HEK293 (cell line): ENCODE measurements at regions not wholly inside any gene's neighbourhood (a gene's known extent, or its start where the extent isn't known, plus 50 kb on each side); places are given as distances from the start of the nearest gene placed in this dataset.

Source experiments
- CTCF ChIA-PET: fragments of 350-600 bp; formaldehyde crosslinking; extraction: SDS; loops from one replicate; lab custom pipeline; 2021; ENCODE audit warnings: antibody characterized with exemption; lab: Yijun Ruan, JAX
- POLR2A ChIA-PET: fragments of 300-600 bp; formaldehyde crosslinking; extraction: SDS; loops from one replicate; lab custom pipeline; 2020; ENCODE audit warnings: antibody characterized with exemption, inconsistent platforms; lab: Yijun Ruan, JAX
- H3K27ac ChIP-seq: fragments of 200-500 bp; sonication (Bioruptor generic); 2 replicates; pipeline ENCODE4 v1.5.1; 2014; ENCODE audit warnings: low read depth, low read length, control low read depth, inconsistent platforms; ENCODE audit errors: extremely low read depth
- H3K36me3 ChIP-seq, 2 experiments: fragments of 200-500 bp in 1 of 2; sonication (Bioruptor generic) in 1 of 2; 1 replicate in 1 of 2; 2 replicates in 1 of 2; pipeline ENCODE4 v1.5.1; 2014 to 2017; ENCODE audit warnings: inconsistent platforms in 2 of 2, low read length in 2 of 2; ENCODE audit not compliant: control insufficient read depth in 2 of 2, insufficient read depth in 1 of 2
- H3K4me1 ChIP-seq: fragments of 200-500 bp; sonication (Bioruptor generic); 2 replicates; pipeline ENCODE4 v1.5.1; 2014; ENCODE audit warnings: mild to moderate bottlenecking, low read length, inconsistent platforms; ENCODE audit not compliant: control insufficient read depth, insufficient read depth
- H3K4me3 ChIP-seq: 2 replicates; pipeline ENCODE4 v1.5.1; 2011; ENCODE audit warnings: low read depth, mild to moderate bottlenecking, control low read depth, low read length, moderate library complexity
- H3K9me3 ChIP-seq: fragments of 200-500 bp; sonication (Bioruptor generic); 2 replicates; pipeline ENCODE4 v1.5.1; 2014; ENCODE audit warnings: low read depth, low read length, inconsistent platforms; ENCODE audit not compliant: control insufficient read depth, insufficient read depth
- GFI1B ChIP-seq: fragments of 450-650 bp; formaldehyde crosslinking; IDR thresholded peaks from 2 replicates; pipeline ENCODE4 v1.5.1; 2016; ENCODE audit warnings: missing biosample characterization, missing genetic modification characterization
- SCRT1 ChIP-seq: fragments of 450-650 bp; formaldehyde crosslinking; IDR thresholded peaks from 2 replicates; pipeline ENCODE4 v1.5.1; 2016; ENCODE audit warnings: missing biosample characterization, missing genetic modification characterization, borderline replicate concordance
- SP2 ChIP-seq: fragments of 450-650 bp; formaldehyde crosslinking; IDR thresholded peaks from 2 replicates; pipeline ENCODE4 v1.5.1; 2016; ENCODE audit warnings: missing biosample characterization, missing genetic modification characterization
- ZEB2 ChIP-seq: fragments of 450-650 bp; formaldehyde crosslinking; IDR thresholded peaks from 2 replicates; pipeline ENCODE4 v1.5.1; 2016; ENCODE audit warnings: missing biosample characterization, missing genetic modification characterization
- ZFP41 ChIP-seq: fragments of 450-650 bp; formaldehyde crosslinking; IDR thresholded peaks from 2 replicates; pipeline ENCODE4 v1.5.1; 2016; ENCODE audit warnings: missing biosample characterization, missing genetic modification characterization, borderline replicate concordance
- ZNF10 ChIP-seq: fragments of 450-650 bp; formaldehyde crosslinking; IDR thresholded peaks from 2 replicates; pipeline ENCODE4 v1.5.1; 2017; ENCODE audit warnings: missing biosample characterization, missing genetic modification characterization
- ZNF112 ChIP-seq: fragments of 450-650 bp; formaldehyde crosslinking; IDR thresholded peaks from 2 replicates; pipeline ENCODE4 v1.5.0; 2017; ENCODE audit warnings: missing biosample characterization, missing genetic modification characterization
- ZNF132 ChIP-seq: fragments of 450-650 bp; formaldehyde crosslinking; IDR thresholded peaks from 2 replicates; pipeline ENCODE4 v1.5.1; 2017; ENCODE audit warnings: missing biosample characterization, missing genetic modification characterization, borderline replicate concordance
- ZNF133 ChIP-seq: fragments of 450-650 bp; formaldehyde crosslinking; IDR thresholded peaks from 2 replicates; pipeline ENCODE4 v1.5.1; 2016; ENCODE audit warnings: missing biosample characterization, missing genetic modification characterization
- ZNF140 ChIP-seq: fragments of 450-650 bp; formaldehyde crosslinking; IDR thresholded peaks from 2 replicates; pipeline ENCODE4 v1.5.1; 2016; ENCODE audit warnings: missing biosample characterization, missing genetic modification characterization
- ZNF157 ChIP-seq: fragments of 450-650 bp; formaldehyde crosslinking; IDR thresholded peaks from 2 replicates; pipeline ENCODE4 v1.5.1; 2016; ENCODE audit warnings: missing biosample characterization, missing genetic modification characterization
- ZNF16 ChIP-seq: fragments of 450-650 bp; formaldehyde crosslinking; IDR thresholded peaks from 2 replicates; pipeline ENCODE4 v1.5.1; 2016; ENCODE audit warnings: low read depth, missing biosample characterization, missing genetic modification characterization
- ZNF169 ChIP-seq: fragments of 450-650 bp; formaldehyde crosslinking; IDR thresholded peaks from 2 replicates; pipeline ENCODE4 v1.5.1; 2016; ENCODE audit warnings: missing biosample characterization, missing genetic modification characterization
- ZNF202 ChIP-seq: fragments of 450-650 bp; formaldehyde crosslinking; IDR thresholded peaks from 2 replicates; pipeline ENCODE4 v1.5.1; 2016; ENCODE audit warnings: missing biosample characterization, missing genetic modification characterization, borderline replicate concordance
- ZNF24 ChIP-seq: fragments of 450-650 bp; formaldehyde crosslinking; IDR thresholded peaks from 2 replicates; pipeline ENCODE4 v1.5.1; 2016; ENCODE audit warnings: missing biosample characterization, missing genetic modification characterization
- ZNF366 ChIP-seq: fragments of 450-650 bp; formaldehyde crosslinking; conservative IDR thresholded peaks from 2 replicates; pipeline ENCODE4 v1.5.1; 2016; ENCODE audit warnings: missing biosample characterization, missing genetic modification characterization
- ZNF426 ChIP-seq: fragments of 450-650 bp; formaldehyde crosslinking; IDR thresholded peaks from 2 replicates; pipeline ENCODE4 v1.5.1; 2017; ENCODE audit warnings: missing biosample characterization, missing genetic modification characterization, mild to moderate bottlenecking, inconsistent platforms, moderate library complexity
- ZNF529 ChIP-seq: fragments of 450-650 bp; formaldehyde crosslinking; IDR thresholded peaks from 2 replicates; pipeline ENCODE4 v1.5.1; 2017; ENCODE audit warnings: missing genetic modification characterization, missing biosample characterization; ENCODE audit not compliant: insufficient replicate concordance
- ZNF530 ChIP-seq: fragments of 450-650 bp; formaldehyde crosslinking; IDR thresholded peaks from 2 replicates; pipeline ENCODE4 v1.5.1; 2016; ENCODE audit warnings: low read depth, missing biosample characterization, missing genetic modification characterization
- ZNF561 ChIP-seq: fragments of 450-650 bp; IDR thresholded peaks from 2 replicates; pipeline ENCODE4 v1.5.1; 2018; ENCODE audit warnings: missing biosample characterization, missing genetic modification characterization, borderline replicate concordance
- ZNF610 ChIP-seq: fragments of 450-650 bp; formaldehyde crosslinking; IDR thresholded peaks from 2 replicates; pipeline ENCODE4 v1.5.1; 2016; ENCODE audit warnings: missing biosample characterization, missing genetic modification characterization, borderline replicate concordance
- ZNF624 ChIP-seq: fragments of 450-650 bp; formaldehyde crosslinking; IDR thresholded peaks from 2 replicates; pipeline ENCODE4 v1.5.1; 2017; ENCODE audit warnings: missing biosample characterization, missing genetic modification characterization
- ZNF626 ChIP-seq: fragments of 450-650 bp; sonication (Bioruptor Pico); formaldehyde crosslinking; IDR thresholded peaks from 2 replicates; pipeline ENCODE4 v1.5.1; 2018; ENCODE audit warnings: missing biosample characterization, missing genetic modification characterization, inconsistent platforms
- ZNF707 ChIP-seq: fragments of 450-650 bp; formaldehyde crosslinking; IDR thresholded peaks from 2 replicates; pipeline ENCODE4 v1.5.1; 2016; ENCODE audit warnings: missing biosample characterization, missing genetic modification characterization
- ZNF843 ChIP-seq: fragments of 450-650 bp; formaldehyde crosslinking; IDR thresholded peaks from 2 replicates; pipeline ENCODE4 v1.5.1; 2016; ENCODE audit warnings: missing biosample characterization, missing genetic modification characterization
- TF ChIP-seq, protein P1 (sequence below): fragments of 450-650 bp; formaldehyde crosslinking; IDR thresholded peaks from 2 replicates; pipeline ENCODE4 v1.5.1; 2016; ENCODE audit warnings: missing biosample characterization, missing genetic modification characterization
- TF ChIP-seq, protein P2 (sequence below): fragments of 450-650 bp; formaldehyde crosslinking; optimal IDR thresholded peaks from 2 replicates; pipeline ENCODE3; 2016; ENCODE audit warnings: missing biosample characterization, mild to moderate bottlenecking, missing genetic modification characterization
- TF ChIP-seq, protein P3 (sequence below): fragments of 450-650 bp; formaldehyde crosslinking; IDR thresholded peaks from 2 replicates; pipeline ENCODE4 v1.5.1; 2017; ENCODE audit warnings: missing biosample characterization, missing genetic modification characterization

DNA sequence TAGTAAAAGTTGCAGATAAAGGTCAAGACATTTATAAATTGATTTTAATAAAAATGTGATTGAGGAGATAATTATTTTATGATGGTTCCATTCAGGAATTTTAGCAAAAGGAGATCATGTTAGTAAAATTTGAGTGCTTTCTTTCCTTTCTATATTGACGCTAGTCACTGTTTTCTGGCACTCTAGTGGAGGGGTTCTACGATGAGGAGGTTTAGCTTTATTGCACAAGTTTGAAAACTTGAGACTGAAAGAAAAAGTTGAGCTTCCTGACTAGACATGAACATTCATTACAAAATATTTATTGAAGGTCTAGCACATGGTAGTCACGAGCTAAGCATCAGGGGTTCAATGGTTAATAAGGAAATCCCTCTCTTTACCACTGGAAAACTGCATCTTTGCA, 336.1 kb downstream of the SNAPC1 start:
- H3K4me1 ChIP-seq, result no peaks in the 10 kb centered on the region
- H3K36me3 ChIP-seq, result no peaks in the 10 kb centered on the region
- POLR2A ChIA-PET, result no interaction called here
- no peaks in the 10 kb centered on the region for H3K9me3 ChIP-seq
- CTCF ChIA-PET, result interaction anchor here (0.6 kb wide), 1 partner anchor 354 kb away, joined by 4 read pairs; no protein-coding TSS in a partner anchor
- no peak overlapping the region for H3K27ac ChIP-seq
- TF ChIP-seq ZNF112 (tag by site-specific recombination) (no peak), ZNF610 (tag by site-specific recombination) (no peak), ZNF626 (tag by site-specific recombination) (no peak), SP2 (tag by site-specific recombination) (no peak), ZNF140 (tag by site-specific recombination) (no peak)
- H3K4me3 ChIP-seq, result no peak overlapping the region

DNA sequence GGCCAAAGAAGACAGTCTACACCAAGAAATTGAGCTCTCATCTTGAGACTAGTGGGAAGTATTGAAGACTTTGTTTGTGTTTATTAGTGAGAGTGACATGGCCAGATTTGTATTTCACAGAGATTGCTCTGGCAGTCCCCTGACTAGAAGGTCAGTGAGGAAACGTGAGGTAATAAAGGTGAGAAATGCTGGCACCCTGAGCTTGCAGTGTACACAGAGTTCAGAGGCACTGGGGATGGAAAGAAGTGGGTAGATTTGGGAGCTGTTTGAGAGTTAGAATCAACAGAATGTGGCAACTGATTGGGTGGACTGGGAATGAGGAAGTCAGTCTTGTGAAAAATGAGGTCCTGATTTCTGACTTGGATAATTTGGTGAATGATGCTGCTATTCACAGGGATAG, 336.9 kb downstream of the SNAPC1 start:
- H3K27ac ChIP-seq, result no peak overlapping the region
- no peak overlapping the region for H3K4me3 ChIP-seq
- CTCF ChIA-PET, result interaction anchor here (0.6 kb wide), 1 partner anchor 355 kb away, joined by 4 read pairs; no protein-coding TSS in a partner anchor
- POLR2A ChIA-PET, result no interaction called here
- H3K4me1 ChIP-seq, result no peaks in the 10 kb centered on the region
- H3K9me3 ChIP-seq, result no peaks in the 10 kb centered on the region
- TF ChIP-seq SP2 (tag by site-specific recombination), result no peak
- no peak for TF ChIP-seq ZNF24 (tag by site-specific recombination)
- TF ChIP-seq ZNF133 (tag by site-specific recombination), result no peak
- no peak for TF ChIP-seq ZNF843 (tag by site-specific recombination)
- TF ChIP-seq, protein P1, sequence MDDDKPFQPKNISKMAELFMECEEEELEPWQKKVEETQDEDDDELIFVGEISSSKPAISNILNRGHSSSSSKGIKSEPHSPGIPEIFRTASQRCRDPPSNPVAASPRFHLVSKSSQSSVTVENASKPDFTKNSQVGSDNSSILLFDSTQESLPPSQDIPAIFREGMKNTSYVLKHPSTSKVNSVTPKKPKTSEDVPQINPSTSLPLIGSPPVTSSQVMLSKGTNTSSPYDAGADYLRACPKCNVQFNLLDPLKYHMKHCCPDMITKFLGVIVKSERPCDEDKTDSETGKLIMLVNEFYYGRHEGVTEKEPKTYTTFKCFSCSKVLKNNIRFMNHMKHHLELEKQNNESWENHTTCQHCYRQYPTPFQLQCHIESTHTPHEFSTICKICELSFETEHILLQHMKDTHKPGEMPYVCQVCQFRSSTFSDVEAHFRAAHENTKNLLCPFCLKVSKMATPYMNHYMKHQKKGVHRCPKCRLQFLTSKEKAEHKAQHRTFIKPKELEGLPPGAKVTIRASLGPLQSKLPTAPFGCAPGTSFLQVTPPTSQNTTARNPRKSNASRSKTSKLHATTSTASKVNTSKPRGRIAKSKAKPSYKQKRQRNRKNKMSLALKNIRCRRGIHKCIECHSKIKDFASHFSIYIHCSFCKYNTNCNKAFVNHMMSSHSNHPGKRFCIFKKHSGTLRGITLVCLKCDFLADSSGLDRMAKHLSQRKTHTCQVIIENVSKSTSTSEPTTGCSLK, result no peak
- TF ChIP-seq ZNF10 (tag by site-specific recombination), result no peak
- TF ChIP-seq ZNF202 (tag by site-specific recombination), result no peak
- TF ChIP-seq ZEB2, result no peak
- TF ChIP-seq ZNF707 (tag by site-specific recombination), result no peak
- TF ChIP-seq ZNF157 (tag by site-specific recombination), result no peak
- TF ChIP-seq ZNF16, result no peak
- no peak for TF ChIP-seq ZNF530
- no peak for TF ChIP-seq ZNF529 (tag by site-specific recombination)
- TF ChIP-seq ZNF426 (tag by site-specific recombination), result no peak
- TF ChIP-seq ZNF132, result no peak
- TF ChIP-seq GFI1B (tag by site-specific recombination), result no peak
- TF ChIP-seq ZNF169 (tag by site-specific recombination), result no peak
- no peak for TF ChIP-seq ZNF366 (tag by site-specific recombination)
- TF ChIP-seq, all 188 proteins: peak for 0
- H3K36me3 ChIP-seq, result no peaks in the 10 kb centered on the region

DNA sequence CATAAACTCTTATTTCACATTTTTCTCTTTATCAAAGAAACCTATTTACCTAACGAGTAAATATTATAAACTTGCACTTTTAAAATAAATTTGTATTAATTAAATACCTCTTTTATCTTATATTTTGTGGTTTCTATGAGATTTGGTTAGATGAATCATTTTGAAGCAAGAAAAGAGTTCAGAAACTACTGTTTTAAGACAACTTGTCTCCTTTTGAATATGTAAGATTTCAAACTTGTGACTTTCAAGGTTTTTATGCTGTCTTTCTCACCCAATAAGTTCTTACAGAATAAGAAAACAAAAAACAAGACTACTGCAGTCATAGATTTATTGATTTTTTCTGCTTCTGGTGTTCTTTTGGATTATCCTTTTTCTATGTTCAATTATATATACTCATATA, 339.0 kb downstream of the SNAPC1 start:
- H3K36me3 ChIP-seq, result no peaks in the 10 kb centered on the region
- no peak overlapping the region for H3K27ac ChIP-seq
- no peak overlapping the region for H3K4me3 ChIP-seq
- ChIA-PET POLR2A (no interaction called here), CTCF (no interaction called here)
- H3K4me1 ChIP-seq, result no peaks in the 10 kb centered on the region
- no peaks in the 10 kb centered on the region for H3K9me3 ChIP-seq
- TF ChIP-seq, protein P2, sequence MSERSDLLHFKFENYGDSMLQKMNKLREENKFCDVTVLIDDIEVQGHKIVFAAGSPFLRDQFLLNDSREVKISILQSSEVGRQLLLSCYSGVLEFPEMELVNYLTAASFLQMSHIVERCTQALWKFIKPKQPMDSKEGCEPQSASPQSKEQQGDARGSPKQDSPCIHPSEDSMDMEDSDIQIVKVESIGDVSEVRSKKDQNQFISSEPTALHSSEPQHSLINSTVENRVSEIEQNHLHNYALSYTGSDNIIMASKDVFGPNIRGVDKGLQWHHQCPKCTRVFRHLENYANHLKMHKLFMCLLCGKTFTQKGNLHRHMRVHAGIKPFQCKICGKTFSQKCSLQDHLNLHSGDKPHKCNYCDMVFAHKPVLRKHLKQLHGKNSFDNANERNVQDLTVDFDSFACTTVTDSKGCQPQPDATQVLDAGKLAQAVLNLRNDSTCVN (tag by site-specific recombination), result no peak
- no peak for TF ChIP-seq ZNF561 (tag by site-specific recombination)
- no peak for TF ChIP-seq SCRT1 (tag by site-specific recombination)
- no peak for TF ChIP-seq ZFP41 (tag by site-specific recombination)
- TF ChIP-seq, protein P3, sequence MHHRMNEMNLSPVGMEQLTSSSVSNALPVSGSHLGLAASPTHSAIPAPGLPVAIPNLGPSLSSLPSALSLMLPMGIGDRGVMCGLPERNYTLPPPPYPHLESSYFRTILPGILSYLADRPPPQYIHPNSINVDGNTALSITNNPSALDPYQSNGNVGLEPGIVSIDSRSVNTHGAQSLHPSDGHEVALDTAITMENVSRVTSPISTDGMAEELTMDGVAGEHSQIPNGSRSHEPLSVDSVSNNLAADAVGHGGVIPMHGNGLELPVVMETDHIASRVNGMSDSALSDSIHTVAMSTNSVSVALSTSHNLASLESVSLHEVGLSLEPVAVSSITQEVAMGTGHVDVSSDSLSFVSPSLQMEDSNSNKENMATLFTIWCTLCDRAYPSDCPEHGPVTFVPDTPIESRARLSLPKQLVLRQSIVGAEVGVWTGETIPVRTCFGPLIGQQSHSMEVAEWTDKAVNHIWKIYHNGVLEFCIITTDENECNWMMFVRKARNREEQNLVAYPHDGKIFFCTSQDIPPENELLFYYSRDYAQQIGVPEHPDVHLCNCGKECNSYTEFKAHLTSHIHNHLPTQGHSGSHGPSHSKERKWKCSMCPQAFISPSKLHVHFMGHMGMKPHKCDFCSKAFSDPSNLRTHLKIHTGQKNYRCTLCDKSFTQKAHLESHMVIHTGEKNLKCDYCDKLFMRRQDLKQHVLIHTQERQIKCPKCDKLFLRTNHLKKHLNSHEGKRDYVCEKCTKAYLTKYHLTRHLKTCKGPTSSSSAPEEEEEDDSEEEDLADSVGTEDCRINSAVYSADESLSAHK, result no peak
- TF ChIP-seq ZNF624 (tag by site-specific recombination), result no peak
